NCI-H345 treated with DMSO at 0.1 percent for 48 hours (cell line): ENCODE measurements at regions not wholly inside any gene's neighbourhood (a gene's known extent, or its start where the extent isn't known, plus 50 kb on each side); places are given as distances from the start of the nearest gene placed in this dataset.
"Not testable (repeated sequence)": the region's sequence is repeated elsewhere in the genome, so short reads cannot be mapped to it uniquely, and the experiment has no call there.

Experiments
- DNase-seq: peaks from one replicate; lab custom pipeline; 2025; ENCODE audit not compliant: unreplicated experiment; lab: John Stamatoyannopoulos, UW

DNA sequence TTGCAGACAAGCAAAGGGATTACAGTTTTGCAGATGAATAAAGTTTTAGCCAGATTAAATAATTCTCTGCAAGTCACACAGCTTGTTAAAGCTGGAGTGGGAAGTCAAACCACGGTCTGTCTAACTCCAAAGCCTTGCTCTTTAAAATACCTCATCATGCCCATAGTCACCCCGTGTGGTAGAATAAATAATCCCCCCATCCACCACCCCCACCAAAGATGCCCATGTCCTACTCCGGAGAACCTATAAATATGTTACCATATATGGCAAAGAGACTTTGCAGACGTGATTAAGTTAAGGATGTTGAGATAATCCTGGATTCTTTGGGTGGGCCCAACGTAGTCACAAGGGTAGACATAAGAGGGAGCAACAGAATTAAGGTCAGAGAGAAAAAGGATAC, 118.7 kb downstream of the BEND2 start:
- no peak for DNase-seq

DNA sequence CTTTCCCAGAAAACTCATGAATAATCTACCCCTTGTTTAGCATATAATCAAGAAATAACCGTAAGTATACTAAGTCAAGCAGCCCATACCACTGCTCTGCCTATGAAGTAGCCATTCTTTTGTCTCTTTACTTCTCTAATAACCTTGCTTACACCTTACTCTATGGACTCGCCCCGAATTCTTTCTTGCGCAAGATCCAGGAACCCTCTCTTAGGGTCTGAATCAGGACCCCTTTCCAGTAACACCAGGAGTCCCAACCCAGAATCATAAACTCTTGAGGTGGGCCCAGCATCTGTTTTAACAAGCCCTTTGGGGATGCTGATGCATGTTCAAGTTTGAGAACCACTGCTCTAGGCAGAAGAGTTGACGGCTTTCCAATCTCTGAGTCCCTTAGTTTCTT, 119.6 kb downstream of the BEND2 start:
- no peak for DNase-seq

DNA sequence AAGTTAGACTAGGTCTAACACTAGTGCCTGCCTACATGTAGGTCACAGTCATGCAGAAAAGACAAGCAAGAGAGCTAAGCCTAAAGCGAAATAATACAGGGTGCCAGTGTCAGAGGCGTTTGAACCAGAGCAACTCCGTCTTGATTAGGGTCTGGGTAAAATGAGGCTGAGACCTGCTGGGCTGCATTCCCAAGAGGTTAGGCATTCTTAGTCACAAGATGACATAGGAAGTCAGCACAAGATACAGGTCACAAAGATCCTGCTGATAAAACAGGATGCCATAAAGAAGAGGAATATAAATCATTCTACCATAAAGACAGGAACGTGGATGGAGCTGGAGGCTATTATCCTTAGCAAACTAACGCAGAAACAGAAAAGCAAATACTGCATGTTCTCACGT, 120.9 kb downstream of the BEND2 start:
- DNase-seq = no peak

DNA sequence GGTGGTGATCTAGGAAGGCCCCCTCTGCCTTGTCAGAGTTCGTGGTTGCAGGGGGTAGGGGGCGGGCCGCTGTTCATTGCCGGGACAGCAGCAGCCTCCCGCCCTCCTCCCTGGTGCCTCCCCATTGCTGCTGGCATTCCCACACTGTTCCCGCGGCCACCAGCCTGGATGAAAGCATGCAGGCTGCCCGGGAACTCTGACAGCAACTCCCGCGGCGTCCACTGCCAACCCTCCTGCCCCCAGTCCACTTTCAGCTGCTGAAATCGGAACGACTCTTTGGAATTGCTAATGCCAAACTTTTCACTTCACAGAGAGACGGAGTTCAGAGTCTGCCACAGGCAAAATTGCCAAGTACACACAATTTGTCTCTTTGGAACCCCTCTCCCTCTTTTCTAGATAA, 121.9 kb downstream of the BEND2 start:
- no peak for DNase-seq

DNA sequence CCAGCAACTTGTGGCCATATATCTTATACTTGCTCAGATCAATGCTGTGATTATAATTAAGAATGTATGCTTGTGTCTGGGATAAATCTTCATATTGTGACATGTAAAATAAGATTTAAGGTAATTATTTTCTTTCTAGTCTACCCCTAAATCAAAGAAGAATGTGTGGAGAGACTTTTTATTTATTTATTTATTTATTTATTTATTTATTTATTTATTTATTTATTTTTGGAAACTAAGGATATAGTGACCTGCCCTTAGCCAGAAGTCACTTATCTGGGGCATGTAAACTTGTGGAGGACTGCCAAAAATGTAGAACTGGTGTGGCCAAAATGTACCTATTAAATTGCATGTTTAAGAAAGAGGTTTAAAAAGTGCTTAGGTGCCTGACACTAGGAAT, 144.3 kb downstream of the BEND2 start:
- no peak for DNase-seq

DNA sequence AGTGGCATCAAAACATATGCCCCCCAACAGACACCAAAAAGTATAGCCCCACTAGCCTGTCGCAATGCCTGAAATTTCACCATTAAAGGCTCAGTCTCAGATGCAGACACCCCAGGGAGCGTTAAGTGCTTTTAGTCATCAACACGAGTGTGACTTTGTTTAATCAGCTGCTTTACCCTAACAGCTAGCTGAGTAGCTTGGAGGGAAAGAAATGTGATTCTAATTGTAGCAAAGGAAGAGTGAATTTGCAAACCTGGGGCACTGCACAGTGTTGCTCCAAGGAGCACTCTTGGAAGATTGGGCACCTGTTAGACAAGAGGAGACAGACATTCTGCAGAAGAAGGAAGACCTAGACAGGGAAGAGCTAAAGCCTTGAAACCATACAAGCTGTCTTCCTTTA, 145.1 kb downstream of the BEND2 start:
- DNase-seq = peak; percentile 85

DNA sequence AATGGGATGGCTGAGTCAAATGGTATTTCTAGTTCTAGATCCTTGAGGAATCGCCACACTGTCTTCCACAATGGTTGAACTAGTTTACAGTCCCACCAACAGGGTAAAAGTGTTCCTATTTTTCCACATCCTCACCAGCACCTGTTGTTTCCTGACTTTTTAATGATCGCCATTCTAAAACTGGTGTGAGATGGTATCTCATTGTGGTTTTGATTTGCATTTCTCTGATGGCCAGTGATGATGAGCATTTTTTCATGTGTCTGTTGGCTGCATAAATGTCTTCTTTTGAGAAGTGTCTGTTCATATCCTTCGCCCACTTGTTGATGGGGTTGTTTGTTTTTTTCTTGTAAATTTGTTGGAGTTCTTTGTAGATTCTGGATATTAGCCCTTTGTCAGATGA, 152.6 kb downstream of the BEND2 start:
- not testable (repeated sequence) for DNase-seq

DNA sequence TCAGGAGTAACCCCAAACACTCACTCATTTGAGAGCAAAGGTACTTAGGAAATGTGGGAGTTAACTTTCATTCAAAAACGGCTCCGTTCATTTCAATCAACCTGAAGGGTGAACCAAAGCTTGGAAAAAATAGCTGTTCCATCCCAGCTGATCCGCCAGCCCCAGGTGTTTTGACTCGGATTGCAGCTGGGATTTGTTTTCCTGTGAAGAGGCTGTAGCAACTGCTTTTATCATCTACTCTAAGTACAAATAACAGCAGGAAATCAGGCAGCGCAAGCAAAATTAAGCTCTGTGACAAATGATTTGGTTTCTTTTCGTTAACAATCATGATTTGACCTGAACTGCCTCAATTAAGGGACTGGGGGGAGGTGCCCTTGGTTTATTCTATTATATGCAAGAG, 154.7 kb downstream of the BEND2 start:
- DNase-seq = peak; percentile 74

DNA sequence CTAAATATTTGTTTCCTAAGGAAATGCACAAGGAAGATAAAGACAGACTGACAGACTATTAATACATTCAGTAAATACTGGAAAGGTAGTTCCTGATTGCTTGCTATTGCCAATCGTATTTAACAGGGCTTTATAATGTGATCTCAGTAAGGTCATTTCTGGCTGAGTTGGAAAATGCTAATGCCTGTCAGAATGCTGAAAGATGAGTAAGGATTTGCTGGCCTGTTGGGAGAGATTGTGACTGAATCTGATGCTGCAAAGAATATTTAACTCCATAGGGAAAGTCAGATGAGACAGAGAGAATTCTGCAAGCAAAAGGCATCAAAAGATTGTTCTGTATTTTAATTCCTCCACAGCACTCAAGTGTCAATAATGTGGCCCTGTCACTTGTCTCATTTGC, 169.0 kb downstream of the BEND2 start:
- DNase-seq = no peak

DNA sequence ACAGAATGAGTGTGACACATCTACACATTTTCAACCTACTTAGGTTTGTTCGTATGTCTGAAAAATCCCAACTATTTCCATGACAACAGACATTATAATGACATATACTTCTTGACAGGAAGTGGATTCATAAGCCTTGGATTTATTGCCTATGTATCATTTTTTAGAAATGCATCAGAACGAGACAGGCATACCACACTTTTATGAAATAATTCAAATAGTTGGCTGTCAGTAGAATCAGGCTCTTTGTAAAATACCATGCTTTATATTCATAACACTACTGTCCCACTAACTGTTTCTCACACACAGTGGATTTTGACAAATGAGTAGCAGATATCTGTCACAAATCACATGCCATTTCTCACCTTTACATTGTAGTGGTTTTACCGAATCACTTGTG, 173.2 kb downstream of the BEND2 start:
- no peak for DNase-seq

DNA sequence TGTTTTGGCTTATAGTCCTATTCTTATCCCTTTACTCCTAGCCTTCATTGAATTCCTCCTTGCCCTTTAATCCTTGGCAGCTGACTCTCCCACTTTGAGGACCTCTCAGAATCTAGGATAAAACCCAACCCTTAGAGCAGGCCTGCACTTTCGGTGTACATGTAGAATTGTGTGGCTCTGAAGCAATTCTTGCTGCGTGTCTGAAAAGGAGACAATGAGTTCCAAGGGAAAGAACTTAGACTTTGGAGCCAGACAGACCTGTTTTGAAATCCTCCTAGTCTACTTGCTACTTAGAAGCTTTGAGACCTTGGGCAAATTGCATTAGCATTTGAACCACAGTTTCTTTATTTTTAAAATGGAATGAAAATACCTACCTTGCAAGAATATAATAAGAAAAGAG, 175.2 kb downstream of the BEND2 start:
- DNase-seq = no peak

DNA sequence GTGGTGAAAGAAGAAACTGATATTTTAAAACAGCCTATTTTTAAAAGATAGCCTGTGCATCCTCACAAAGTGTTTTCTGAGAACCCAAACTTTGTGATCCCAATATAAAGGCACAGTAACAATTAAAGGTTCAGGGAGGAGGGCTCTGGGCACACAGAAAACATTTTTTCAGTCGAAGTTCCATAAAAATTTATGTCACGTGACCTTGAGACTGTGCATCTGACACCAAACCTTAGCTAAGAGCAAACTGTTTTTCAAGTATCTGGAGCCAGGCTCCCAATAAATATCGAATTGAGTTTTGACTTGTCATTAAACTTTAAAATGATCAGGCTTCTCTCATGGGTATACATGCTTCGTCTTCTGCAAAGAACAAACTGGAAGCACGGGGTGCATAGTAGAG, 177.9 kb downstream of the BEND2 start:
- no peak for DNase-seq

DNA sequence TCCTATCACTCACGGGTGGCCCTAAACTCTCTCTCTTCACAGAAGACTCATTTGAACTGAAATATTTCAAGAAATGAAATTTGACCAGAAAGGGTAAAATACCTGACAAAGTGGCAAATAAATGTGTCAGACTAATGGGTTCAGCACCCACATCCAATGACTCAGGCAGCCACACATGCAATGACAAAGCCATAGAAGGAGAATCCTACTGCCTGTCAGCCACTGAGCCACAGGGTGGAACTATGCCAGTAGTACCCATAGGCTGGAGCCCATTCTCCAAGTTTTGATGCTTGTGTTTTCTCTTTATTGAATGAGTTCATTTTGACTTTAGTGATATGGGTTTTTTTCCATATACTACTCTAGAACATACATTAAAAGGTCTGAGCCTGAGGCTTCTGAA, 179.0 kb downstream of the BEND2 start:
- DNase-seq = no peak

- no peak for DNase-seq
These were observed 177.9 kb upstream of the RAI2 start for GRCh38 chrX:18039023-18039422.

DNA sequence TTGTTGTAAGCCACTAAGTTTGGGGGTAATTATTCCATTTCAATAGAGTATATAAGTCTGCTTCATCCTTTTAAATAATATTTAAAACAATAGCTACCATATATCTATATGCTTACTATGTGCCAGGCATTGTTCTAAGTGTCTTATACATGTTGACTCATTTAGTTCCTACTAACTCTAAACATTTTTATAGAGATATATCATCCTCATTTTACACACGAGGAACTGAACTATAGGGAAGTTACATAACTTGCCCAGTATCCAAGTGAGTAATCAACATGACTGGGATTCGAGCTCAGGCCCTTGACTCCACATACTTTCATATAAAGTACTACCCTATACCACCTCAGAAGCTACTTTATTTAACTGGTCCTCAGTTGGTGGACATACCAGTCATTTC, 175.3 kb upstream of the RAI2 start:
- DNase-seq = no peak

DNA sequence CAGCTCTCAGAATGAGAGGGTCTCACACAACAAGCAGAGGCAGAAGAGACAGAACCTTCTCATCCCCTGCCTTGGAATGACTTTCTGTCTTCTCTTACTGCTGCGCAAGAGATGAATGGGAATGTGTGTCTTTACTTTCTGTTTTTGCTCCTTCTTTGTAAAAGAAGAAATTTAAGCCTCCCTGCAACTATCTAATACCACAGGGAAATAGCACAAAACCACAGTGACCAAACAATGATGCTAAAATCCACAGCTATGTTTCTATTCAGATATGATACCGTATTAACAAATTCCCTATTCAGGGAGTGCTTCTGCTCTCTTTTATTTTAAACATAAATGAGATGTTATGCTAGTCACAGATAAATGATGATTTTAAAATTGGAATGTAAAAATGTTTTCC, 173.8 kb upstream of the RAI2 start:
- no peak for DNase-seq

- no peak for DNase-seq
These were observed 173.4 kb upstream of the RAI2 start for GRCh38 chrX:18034504-18034903.

DNA sequence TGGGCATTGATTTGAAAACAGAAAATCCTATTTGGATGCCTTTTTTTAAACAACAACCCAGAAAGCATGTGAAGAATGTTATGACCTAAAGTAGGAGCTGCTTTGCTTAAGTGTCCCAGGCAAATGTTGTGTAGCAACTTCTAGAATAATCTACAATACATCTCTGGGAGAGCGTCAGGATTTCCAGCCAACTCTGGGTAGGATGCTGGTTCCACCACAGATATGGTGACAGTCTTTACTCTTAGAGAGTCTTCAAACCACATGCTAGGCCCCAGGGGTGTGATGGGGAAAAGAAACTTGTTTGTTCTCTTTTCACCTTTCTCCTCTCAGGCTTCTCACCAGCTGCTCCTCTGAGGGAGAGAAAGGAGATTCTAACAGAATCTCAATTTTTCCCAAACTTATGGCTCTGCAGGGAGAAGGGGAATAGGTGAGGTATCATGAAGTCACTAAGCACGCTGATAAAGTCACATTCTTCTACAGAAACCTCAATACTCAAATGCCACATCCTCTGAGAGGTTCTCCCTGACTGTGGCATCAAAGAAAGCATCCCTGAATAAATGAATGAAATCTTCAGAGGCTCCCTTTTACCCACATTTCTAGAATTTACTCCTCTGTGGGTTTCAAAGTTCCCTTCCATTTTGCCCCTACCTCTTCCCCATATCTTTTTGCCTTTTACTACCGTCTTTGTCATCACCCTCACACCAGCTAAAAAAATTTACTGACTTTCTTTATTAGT, 171.6 kb upstream of the RAI2 start:
- no peak for DNase-seq

- DNase-seq = no peak
These were observed 170.8 kb upstream of the RAI2 start for GRCh38 chrX:18031726-18032375.

DNA sequence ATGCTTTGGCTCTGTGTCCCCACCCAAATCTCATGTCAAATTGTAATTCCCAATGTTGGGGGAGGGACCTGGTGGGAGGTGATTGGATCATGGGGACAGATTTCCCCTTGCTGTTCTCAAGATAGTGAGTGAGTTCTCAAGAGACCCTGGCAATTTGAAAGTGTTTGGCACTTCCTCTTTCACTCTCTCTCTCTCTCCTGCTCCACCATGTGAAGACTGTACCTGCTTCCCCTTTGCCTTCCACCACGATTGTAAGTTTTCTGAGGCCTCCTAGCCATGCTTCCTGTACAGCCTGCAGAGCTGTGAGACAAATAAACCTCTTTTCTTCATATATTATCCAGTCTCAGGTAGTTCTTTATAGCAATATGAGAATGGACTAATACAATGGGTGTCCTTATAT, 169.6 kb upstream of the RAI2 start:
- not testable (repeated sequence) for DNase-seq

DNA sequence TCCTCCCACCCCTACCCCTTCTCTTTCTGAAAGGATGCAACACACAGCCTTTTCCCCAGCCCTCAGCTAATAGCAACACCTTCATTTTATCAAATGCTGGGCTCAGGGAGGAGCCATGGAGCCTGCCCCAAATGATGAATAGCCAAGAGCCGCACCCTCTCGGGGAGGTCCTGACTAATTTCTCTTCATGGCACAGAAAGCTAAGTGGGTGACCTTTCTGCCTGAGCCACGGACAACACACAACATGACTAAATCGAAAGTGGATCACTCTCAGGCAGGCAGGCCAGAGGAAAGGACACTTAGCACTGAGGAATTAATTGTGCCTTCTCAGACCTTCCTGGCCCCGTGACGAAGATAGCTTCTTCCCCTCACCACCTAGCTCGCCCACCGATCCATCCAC, 165.1 kb upstream of the RAI2 start:
- no peak for DNase-seq

DNA sequence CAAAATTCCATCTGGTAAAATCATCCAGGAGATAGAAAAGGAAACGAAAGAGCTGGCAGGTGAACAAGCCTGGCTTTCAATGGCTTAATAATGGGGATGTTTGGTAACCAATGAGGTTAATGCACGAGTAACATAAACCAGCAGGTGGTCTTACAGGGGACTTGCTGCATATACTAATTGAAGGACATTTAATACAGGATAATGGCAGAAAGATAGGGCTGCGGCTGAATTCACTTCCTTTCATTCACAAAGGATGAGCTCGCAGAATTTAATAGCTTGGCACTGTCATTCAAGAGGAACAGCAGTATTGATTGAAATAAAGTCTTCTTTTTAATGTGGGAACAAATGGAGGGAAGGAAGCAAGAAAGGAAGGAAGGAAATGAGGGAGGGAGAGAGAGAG, 156.3 kb upstream of the RAI2 start:
- peak; percentile 43 for DNase-seq

- no peak for DNase-seq
These were observed 155.8 kb upstream of the RAI2 start for GRCh38 chrX:18016941-18017340.
